ENCODE measurements at regions not wholly inside any gene's neighbourhood (a gene's known extent, or its start where the extent isn't known, plus 50 kb on each side); places are given as distances from the start of the nearest gene placed in this dataset.

DNA sequence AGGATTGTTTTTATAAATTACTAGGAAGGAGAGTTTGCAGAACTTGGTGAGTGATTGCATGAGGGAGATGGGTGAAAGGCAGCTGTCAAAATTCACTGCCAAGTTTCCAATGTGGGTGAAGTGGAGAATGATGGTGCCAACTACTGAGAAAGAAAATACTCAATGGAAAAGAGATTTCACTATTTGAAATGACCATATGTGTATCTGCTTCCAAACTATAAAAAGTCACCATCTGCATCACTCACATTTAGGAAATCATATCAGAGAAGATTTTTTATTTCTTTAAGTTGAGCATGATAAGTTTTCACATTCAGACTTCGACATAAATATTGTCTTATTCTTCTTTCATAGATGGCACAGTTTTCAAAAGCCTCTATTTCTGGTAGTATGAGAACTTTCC is 570.0 kb upstream of the DSEL start:
- DNase-seq: no peak

GRCh38 chr18:68085251-68085650 is 568.7 kb upstream of the DSEL start:
- no peak for DNase-seq

DNA sequence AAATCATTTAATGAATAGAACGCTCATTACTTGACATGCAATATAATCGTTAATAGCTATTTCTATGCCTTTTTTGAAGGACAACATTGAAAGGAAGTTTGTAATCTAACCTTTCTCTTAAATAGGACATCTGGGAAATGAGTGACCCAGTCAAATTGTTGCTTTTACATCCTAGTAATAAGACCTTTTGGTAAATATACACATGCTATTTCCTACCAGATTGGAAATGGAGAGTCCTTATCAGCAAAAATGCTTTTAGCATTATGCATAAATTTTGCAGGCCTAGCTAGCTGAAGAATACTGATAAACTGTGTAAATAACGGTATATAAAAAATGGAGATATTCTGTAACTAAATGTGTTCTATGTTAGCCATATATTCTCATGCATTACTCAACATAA is 567.3 kb upstream of the DSEL start:
- no peak for DNase-seq

DNA sequence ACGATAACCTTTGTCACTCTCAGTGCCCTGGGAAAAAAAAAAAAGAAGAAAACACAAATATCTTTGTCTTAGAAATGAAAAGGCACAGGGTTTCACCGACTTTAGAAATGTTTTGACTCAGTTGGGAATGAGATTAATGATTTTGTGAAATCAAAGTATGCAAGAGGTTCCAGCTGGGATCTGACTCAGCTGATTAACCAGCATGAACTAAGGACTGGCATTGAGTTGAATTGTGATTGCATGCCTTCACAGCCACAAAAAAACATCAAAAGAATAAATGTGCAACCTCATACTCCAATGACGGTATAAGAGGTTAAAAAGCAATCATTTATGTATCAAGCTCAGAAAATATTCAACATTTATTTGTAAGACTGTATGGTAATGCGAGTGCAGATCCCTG is 566.6 kb upstream of the DSEL start:
- no peak for DNase-seq

- no peak for DNase-seq
Observed at GRCh38 chr18:68072744-68073143, 556.2 kb upstream of the DSEL start.

- no peak for DNase-seq
Observed at GRCh38 chr18:68060871-68061270, 544.4 kb upstream of the DSEL start.

DNA sequence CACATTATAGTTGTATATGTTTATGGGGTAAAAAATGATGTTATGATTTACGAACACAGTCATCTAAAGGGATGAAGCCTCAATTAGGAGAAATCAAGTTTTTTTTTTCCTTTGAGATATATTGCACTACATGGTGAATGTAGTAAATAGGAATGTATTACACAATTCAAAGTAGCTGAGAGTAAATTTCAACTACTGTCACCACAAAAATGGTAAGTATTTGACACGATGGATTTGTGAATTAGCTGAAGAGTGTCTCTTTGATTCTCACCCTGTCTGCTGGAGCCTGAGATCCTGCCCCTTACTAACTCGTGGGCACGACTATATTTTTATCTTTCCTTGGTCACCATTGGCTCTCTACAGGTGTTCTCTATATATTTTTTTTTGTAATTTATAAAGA is 540.4 kb upstream of the DSEL start:
- DNase-seq: no peak

GRCh38 chr18:68054669-68055068 is 538.1 kb upstream of the DSEL start:
- DNase-seq: no peak

GRCh38 chr18:68053290-68053689 is 536.8 kb upstream of the DSEL start:
- no peak for DNase-seq

DNA sequence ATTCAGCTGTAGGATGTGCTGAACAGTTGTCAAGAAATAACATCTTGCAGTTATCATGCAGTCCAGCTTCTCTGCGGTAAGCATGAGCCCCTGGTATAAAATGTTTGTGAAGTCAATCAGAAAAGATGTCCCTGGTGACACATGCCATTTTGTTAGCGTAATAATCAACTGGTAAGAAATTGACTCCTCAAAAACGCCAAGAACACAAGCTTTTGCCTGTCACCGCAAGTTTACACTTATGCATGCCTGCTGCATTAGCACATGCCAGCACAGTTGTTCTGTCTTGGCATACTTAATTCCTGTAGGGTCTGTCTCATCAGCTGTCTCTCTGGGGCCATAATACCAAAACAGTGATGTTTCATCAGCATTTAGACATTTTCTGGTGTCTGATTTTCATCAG is 524.8 kb upstream of the DSEL start:
- DNase-seq: no peak

DNA sequence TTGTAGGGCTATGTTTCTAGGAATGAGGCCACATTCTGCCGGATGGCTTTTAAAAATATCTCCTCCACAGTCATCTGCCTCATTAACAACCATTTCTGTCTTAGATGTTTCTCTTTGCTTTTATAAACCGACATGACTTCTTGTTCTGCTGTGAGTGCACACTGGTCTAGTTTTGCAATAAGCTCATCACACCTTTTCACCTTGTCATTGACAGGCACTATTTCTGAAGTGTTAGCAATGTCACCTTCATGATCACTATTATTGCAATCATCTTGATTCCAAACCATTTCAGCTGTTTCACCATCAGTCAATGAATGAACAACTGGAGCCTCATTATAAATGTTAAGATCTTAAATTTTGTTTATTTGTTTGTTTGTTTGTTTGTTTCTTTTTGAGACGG is 523.7 kb upstream of the DSEL start:
- DNase-seq: no peak

DNA sequence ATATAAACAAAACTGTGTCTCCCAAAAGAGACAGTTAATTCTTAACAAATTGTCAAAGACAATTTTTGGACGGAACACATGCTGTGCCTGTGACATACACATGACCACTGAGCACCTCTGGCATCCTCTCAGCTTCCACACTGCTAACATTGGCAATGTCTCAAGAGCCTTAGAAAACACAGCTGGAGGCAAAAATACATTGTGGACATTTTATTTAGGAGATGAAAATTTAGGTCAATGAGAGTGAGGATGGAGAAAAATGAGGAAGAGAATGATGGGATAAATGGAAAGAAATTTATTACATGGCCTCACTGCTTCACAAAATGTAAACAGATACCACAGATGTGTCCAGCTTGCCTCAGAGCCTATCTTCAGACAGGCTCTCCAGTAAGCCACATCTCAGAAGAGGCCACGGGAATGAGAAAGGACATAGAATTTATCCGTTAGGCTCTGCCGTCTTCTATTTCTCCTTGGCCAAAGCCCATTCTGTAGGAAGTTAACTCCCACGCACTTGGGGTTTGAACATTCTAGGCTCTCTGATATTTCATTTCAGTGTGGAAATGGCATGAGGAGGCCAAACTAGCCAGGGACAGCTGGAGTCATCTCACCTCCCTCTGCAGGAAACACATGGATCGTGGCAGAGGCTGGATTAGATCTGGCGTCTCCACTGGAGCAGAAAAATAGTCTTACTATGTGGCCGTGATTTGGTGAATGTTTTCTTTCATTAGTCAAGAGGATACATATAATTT is 519.4 kb upstream of the DSEL start:
- DNase-seq: no peak

GRCh38 chr18:68034296-68034695 is 517.8 kb upstream of the DSEL start:
- no peak for DNase-seq

DNA sequence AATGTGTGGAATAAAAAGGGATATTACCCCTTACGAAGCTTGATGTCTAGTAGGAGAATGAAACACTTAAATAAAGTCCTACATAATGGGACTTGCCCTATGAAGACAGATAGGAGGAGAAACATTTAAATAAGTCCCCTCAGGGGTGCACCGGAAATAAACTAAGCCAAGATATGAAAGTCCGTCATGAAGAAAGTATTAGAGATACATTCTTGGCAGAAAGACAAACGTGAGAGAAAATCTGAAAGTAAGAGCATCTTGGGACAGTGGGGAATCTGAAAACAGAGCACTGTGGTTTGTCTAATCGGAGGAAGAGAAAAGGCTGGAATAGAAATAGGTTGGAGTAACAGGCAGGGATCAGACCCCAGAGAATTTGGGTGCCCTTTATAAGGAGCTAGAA is 516.9 kb upstream of the DSEL start:
- DNase-seq: no peak

GRCh38 chr18:68024716-68025115 is 508.2 kb upstream of the DSEL start:
- no peak for DNase-seq

- DNase-seq: no peak
Observed at GRCh38 chr18:68017385-68017784, 500.9 kb upstream of the DSEL start.

- DNase-seq: no peak
Observed at GRCh38 chr18:67997496-67997895, 481.0 kb upstream of the DSEL start.

DNA sequence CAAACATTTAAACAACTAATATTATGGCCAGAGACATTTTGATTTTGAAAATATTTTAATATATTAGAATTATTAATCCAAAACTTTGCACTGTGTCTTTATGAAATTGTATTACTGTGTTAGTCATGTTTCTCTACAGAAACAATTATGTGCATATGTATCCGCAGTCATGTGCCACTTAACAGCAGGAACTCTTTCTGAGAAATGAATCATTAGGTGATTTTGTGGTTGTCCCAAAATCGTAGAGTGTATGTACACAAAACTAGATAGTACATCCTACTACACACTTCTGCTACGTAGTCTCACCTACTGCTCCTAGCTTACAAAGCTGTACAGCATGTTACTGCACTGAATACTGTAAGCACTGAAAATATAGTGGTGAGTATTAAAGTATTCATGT is 479.2 kb upstream of the DSEL start:
- no peak for DNase-seq

DNA sequence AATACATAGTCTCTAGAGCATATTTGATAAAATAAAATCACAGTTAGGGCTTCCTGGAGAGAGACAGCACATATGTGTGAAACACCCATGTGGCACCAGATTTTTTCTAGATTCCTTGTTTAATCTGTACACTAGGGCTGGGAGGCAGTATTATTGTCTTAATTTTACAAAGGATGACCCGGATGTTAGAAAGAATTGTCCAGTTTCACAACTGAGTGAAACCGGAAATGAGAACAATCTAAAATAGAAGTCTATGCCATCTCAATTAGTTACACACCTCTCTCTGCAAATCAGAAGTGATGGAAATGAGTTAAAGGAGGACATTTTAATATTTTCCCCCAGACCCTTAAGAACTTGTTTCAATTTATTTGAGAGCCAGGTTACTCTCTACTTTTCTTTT is 463.7 kb upstream of the DSEL start:
- DNase-seq: no peak

- DNase-seq: no peak
Observed at GRCh38 chr18:67977067-67977616, 460.6 kb upstream of the DSEL start.

DNA sequence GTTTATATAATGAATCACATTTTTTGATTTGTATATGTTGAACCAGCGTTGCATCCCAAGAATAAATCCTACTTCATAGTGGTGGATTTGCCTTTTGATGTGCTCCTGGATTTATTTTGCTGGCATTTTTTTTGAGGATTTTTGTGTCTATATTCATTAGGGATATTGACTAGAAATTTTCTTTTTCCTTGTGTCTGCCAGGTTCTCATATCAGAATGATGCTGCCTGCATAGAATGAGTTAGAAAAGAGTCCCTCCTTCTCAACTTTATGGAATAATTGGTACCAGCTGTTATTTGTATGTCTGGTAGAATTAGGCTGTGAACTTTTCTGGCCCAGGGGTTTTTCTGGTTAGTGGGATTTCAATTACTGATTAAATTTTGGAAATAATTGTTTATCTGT is 457.4 kb upstream of the DSEL start:
- DNase-seq: no peak

- DNase-seq: no peak
Observed at GRCh38 chr18:67969458-67969857, 452.9 kb upstream of the DSEL start.

DNA sequence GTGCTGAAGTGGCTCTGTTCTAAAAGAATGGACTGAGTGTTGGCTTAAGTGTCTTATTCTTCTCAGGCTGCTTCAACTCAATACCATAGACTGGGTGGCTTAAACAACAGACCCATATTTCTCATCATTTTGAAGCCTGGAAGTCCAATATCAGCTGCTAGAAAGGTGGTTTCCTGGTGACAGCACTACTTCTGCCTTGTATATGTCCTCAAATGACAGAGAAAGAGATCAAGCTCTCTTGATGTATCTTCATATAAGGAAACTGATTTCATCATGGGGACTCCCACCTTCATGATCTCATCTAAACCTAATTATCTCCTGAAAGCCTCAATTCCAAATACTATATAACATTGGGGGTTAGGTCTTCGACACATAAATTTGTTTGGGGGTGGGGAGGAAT is 449.7 kb upstream of the DSEL start:
- no peak for DNase-seq

GRCh38 chr18:67964462-67964861 is 447.9 kb upstream of the DSEL start:
- DNase-seq: no peak

Measured in suppressor macrophage treated with lipopolysaccharide for 4 hours (primary cell).